Astrocyte of the cerebellum (primary cell): ENCODE measurements at regions not wholly inside any gene's neighbourhood (a gene's known extent, or its start where the extent isn't known, plus 50 kb on each side); places are given as distances from the start of the nearest gene placed in this dataset.

Source experiments
- DNase-seq: peaks from one replicate; pipeline ENCODE4 v3.0.0-alpha.2; 2011; ENCODE audit warnings: low read depth
- H3K4me3 ChIP-seq: 2 replicates; pipeline ENCODE4 v1.5.1; 2011; ENCODE audit warnings: mild to moderate bottlenecking, low read depth, low read length, moderate library complexity
- CTCF ChIP-seq: IDR thresholded peaks from 2 replicates; pipeline ENCODE4 v1.5.1; 2012; ENCODE audit warnings: low read length, low read depth, moderate library complexity, mild to moderate bottlenecking; ENCODE audit errors: missing control alignments
- in situ Hi-C: cut with HindIII; loops from 2 replicates; pipeline ENCODE4 v1.10.0; 2017; ENCODE audit warnings: low sequenced_read_pairs

GRCh38 chr12:19924360-19924759 is 444.0 kb upstream of the PDE3A start:
- no peak overlapping the region for H3K4me3 ChIP-seq
- in situ Hi-C loops, result no loop called here
- DNase-seq, result no peak
- TF ChIP-seq CTCF, result no peak

- no peak overlapping the region for H3K4me3 ChIP-seq
- no peak for DNase-seq
- in situ Hi-C loops, result no loop called here
- no peak for TF ChIP-seq CTCF
Measured at GRCh38 chr12:19925841-19926240, 442.5 kb upstream of the PDE3A start.

GRCh38 chr12:19926266-19926665 is 442.1 kb upstream of the PDE3A start:
- TF ChIP-seq CTCF, result no peak
- in situ Hi-C loops, result no loop called here
- no peak overlapping the region for H3K4me3 ChIP-seq

GRCh38 chr12:19927661-19928060 is 440.7 kb upstream of the PDE3A start:
- H3K4me3 ChIP-seq, result no peak overlapping the region
- no peak for TF ChIP-seq CTCF
- in situ Hi-C loops, result no loop called here
- DNase-seq, result no peak

More at GRCh38 chr12:19926266-19926665, 442.1 kb upstream of the PDE3A start:
- DNase-seq, result no peak

GRCh38 chr12:19932413-19932812 is 435.9 kb upstream of the PDE3A start:
- no peak for TF ChIP-seq CTCF
- H3K4me3 ChIP-seq, result no peak overlapping the region
- no peak for DNase-seq
- in situ Hi-C loops, result no loop called here

GRCh38 chr12:19933924-19934323 is 434.4 kb upstream of the PDE3A start:
- no peak for DNase-seq
- TF ChIP-seq CTCF, result no peak
- H3K4me3 ChIP-seq, result no peak overlapping the region
- in situ Hi-C loops, result no loop called here

GRCh38 chr12:19937161-19937560 is 431.2 kb upstream of the PDE3A start:
- in situ Hi-C loops, result no loop called here
- TF ChIP-seq CTCF, result no peak
- no peak for DNase-seq
- no peak overlapping the region for H3K4me3 ChIP-seq
